GM10266 (cell line): ENCODE measurements at regions not wholly inside any gene's neighbourhood (a gene's known extent, or its start where the extent isn't known, plus 50 kb on each side); places are given as distances from the start of the nearest gene placed in this dataset.

Source experiments
- DNase-seq: peaks from one replicate; pipeline ENCODE4 v3.0.0; 2012; ENCODE audit errors: extremely low spot score
- CTCF ChIP-seq: IDR thresholded peaks from 2 replicates; pipeline ENCODE4 v1.5.1; 2012; ENCODE audit warnings: mild to moderate bottlenecking, low read depth; ENCODE audit not compliant: control insufficient read depth, insufficient read depth; ENCODE audit errors: missing control alignments

GRCh38 chr2:163836167-163836566 lies 100.4 kb upstream of the FIGN start:
- DNase-seq, result no peak
- TF ChIP-seq CTCF, result no peak

GRCh38 chr2:163834841-163835240 lies 99.0 kb upstream of the FIGN start:
- no peak for DNase-seq
- TF ChIP-seq CTCF, result no peak

GRCh38 chr2:163834221-163834620 lies 98.4 kb upstream of the FIGN start:
- no peak for TF ChIP-seq CTCF
- no peak for DNase-seq

- no peak for DNase-seq
- TF ChIP-seq CTCF, result no peak
These were observed 93.0 kb upstream of the FIGN start for GRCh38 chr2:163828771-163829170.

GRCh38 chr2:163822033-163822432 lies 86.2 kb upstream of the FIGN start:
- TF ChIP-seq CTCF, result no peak
- no peak for DNase-seq

GRCh38 chr2:163812926-163813520 lies 77.2 kb upstream of the FIGN start:
- no peak for TF ChIP-seq CTCF
- no peak for DNase-seq

- TF ChIP-seq CTCF, result no peak
- DNase-seq, result no peak
These were observed 72.6 kb upstream of the FIGN start for GRCh38 chr2:163808406-163808805.
